ENCODE measurements at regions not wholly inside any gene's neighbourhood (a gene's known extent, or its start where the extent isn't known, plus 50 kb on each side); places are given as distances from the start of the nearest gene placed in this dataset.

DNA sequence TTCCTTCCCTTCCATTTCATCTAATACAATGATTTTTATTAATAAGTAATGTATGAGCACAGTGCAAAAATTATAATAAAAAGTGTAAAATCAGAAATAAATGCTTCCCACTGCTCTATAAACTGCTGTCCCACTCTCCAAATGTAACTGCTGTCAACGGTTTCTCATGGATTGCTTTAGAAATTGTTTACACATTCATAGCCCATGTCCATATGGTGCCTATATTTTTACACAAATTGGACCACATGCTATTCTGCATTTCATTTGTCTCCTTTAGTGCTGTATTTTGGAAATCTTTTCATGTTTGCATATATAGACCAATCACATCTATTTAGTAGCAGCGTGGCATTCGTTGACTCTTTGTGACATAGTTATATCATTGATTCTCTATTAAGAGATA, 164.7 kb upstream of the SLCO3A1 start:
- no peak overlapping the region for H3K4me3 ChIP-seq (replicated peaks in 1 of 3; ENCODE audit: insufficient read depth in 1 of 3, low read depth in 2 of 3, low read length in 3 of 3)
- no peak overlapping the region for H2AFZ ChIP-seq (ENCODE audit: low read length)
- no peak for TF ChIP-seq NONO (IDR thresholded peaks at IDR 0.05)
- no peak for TF ChIP-seq NONO (CRISPR knock-in tag; conservative IDR thresholded peaks at IDR 0.05)
- TF ChIP-seq ZNF747 (CRISPR knock-in tag; IDR thresholded peaks at IDR 0.05; ENCODE audit: borderline replicate concordance) = no peak
- TF ChIP-seq RFX5 (IDR thresholded peaks at IDR 0.05; ENCODE audit: low read depth, low read length) = no peak
- no peak for TF ChIP-seq ZNF570 (CRISPR knock-in tag; IDR thresholded peaks at IDR 0.05; ENCODE audit: borderline replicate concordance)
- no peak for TF ChIP-seq ZNF235 (CRISPR knock-in tag; IDR thresholded peaks at IDR 0.05; ENCODE audit: borderline replicate concordance)
- TF ChIP-seq ZNF124 (CRISPR knock-in tag; IDR thresholded peaks at IDR 0.05) = no peak
- no peak for TF ChIP-seq NCOA2 (CRISPR knock-in tag; IDR thresholded peaks at IDR 0.05)
- no peak for TF ChIP-seq ZNF282 (IDR thresholded peaks at IDR 0.05; ENCODE audit: partially characterized antibody)
- TF ChIP-seq CHD4 (IDR thresholded peaks at IDR 0.05; ENCODE audit: borderline replicate concordance, low read length) = no peak
- no peak overlapping the region for H3K4me2 ChIP-seq (ENCODE audit: low read depth, low read length)
- FAIRE-seq = no peak
- H3K9ac ChIP-seq (ENCODE audit: insufficient read depth, low read depth, low read length) = no peak overlapping the region
- in situ Hi-C loops (cut with HindIII; ENCODE audit: extremely low pct_ligation_motif_present, low pct_unique_long_range_greater_than_20kb) = no loop called here
- H3K9me3 ChIP-seq (ENCODE audit: low read length) = no peaks in the 10 kb centered on the region
- ChIA-PET CTCF (ENCODE audit: low intra/inter-chr PET ratio, low total read pairs) (no interaction called here), POLR2A (no interaction called here)
- H3K79me2 ChIP-seq (ENCODE audit: insufficient read depth, low read length) = no peaks in the 10 kb centered on the region
- no peak for DNase-seq (ENCODE audit: low spot score)
- no peak for ATAC-seq
- H4K20me1 ChIP-seq (ENCODE audit: insufficient read depth, low read length) = no peaks in the 10 kb centered on the region
- H3K27me3 ChIP-seq (ENCODE audit: control insufficient read depth in 1 of 2, insufficient read depth in 2 of 2, low read length in 2 of 2) = peaks cover 0 to 17% of the 10 kb centered on the region in 2 experiments; a peak in 2 of 5 replicates
- H3K36me3 ChIP-seq (replicated peaks in 1 of 2; ENCODE audit: control insufficient read depth in 1 of 2, insufficient read depth in 2 of 2, low read length in 2 of 2) = no peaks in the 10 kb centered on the region
- intact Hi-C loops (cut with micrococcal nuclease; ENCODE audit: unreplicated experiment) = loop anchor here (5.0 kb wide), 1 partner anchor 227 kb away; no protein-coding TSS in a partner anchor
- H3K27ac ChIP-seq (ENCODE audit: extremely low read length, insufficient read depth, low read length) = no peak overlapping the region
- no TSS peak for BruUV-seq (replicated peaks)
- 8% methylated on average over 3 of the region's 3 CpGs for WGBS (ENCODE audit: low lambda C conversion rate)
- no peaks in the 10 kb centered on the region for H3K4me1 ChIP-seq (ENCODE audit: insufficient read depth, low read length)

DNA sequence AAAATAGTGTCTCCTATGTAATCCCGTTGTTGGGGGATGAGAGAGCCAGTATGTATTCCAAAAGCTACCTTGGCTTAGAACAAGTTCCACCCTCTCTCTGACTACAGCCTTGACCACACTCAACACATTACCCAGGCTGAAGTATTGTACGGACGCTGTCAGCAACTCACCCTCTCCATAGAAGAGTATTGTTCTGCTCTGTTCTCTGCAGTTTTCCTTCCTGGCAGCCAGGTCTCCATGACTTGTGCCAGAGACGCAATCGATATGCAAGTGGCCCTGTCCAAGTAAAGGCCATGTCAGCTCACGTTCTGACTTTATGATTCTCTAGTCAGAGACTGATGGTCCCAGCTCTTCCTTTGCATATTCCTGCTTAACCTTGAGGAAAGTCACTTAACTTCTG, 164.1 kb upstream of the SLCO3A1 start:
- H3K9me3 ChIP-seq (ENCODE audit: low read length) = no peaks in the 10 kb centered on the region
- no peaks in the 10 kb centered on the region for H3K36me3 ChIP-seq (replicated peaks in 1 of 2; ENCODE audit: control insufficient read depth in 1 of 2, insufficient read depth in 2 of 2, low read length in 2 of 2)
- no peaks in the 10 kb centered on the region for H3K79me2 ChIP-seq (ENCODE audit: insufficient read depth, low read length)
- FAIRE-seq (no peak), ATAC-seq (no peak), DNase-seq (ENCODE audit: low spot score) (no peak)
- ChIA-PET CTCF (ENCODE audit: low intra/inter-chr PET ratio, low total read pairs) (no interaction called here), POLR2A (no interaction called here)
- no peak overlapping the region for H3K4me2 ChIP-seq (ENCODE audit: low read depth, low read length)
- no peak overlapping the region for H3K4me3 ChIP-seq (replicated peaks in 1 of 3; ENCODE audit: insufficient read depth in 1 of 3, low read depth in 2 of 3, low read length in 3 of 3)
- H3K27ac ChIP-seq (ENCODE audit: extremely low read length, insufficient read depth, low read length) = no peak overlapping the region
- H2AFZ ChIP-seq (ENCODE audit: low read length) = no peak overlapping the region
- no peak overlapping the region for H3K9ac ChIP-seq (ENCODE audit: insufficient read depth, low read depth, low read length)
- peaks cover 0 to 17% of the 10 kb centered on the region in 2 experiments; a peak in 2 of 5 replicates for H3K27me3 ChIP-seq (ENCODE audit: control insufficient read depth in 1 of 2, insufficient read depth in 2 of 2, low read length in 2 of 2)
- no TSS peak for BruUV-seq (replicated peaks)
- in situ Hi-C loops (cut with HindIII; ENCODE audit: extremely low pct_ligation_motif_present, low pct_unique_long_range_greater_than_20kb) (no loop called here), intact Hi-C loops (cut with micrococcal nuclease; ENCODE audit: unreplicated experiment) (loop anchor here (5.0 kb wide), 1 partner anchor 227 kb away; no protein-coding TSS in a partner anchor)
- H3K4me1 ChIP-seq (ENCODE audit: insufficient read depth, low read length) = peaks cover 2% of the 10 kb centered on the region
- H4K20me1 ChIP-seq (ENCODE audit: insufficient read depth, low read length) = no peaks in the 10 kb centered on the region
- WGBS (ENCODE audit: low lambda C conversion rate) = 3% methylated on average over 6 of the region's 6 CpGs
- TF ChIP-seq ARNT2 (CRISPR knock-in tag; IDR thresholded peaks at IDR 0.05; ENCODE audit: low read depth) (no peak), MYNN (CRISPR knock-in tag; IDR thresholded peaks at IDR 0.05; ENCODE audit: low read depth) (no peak)
- TF ChIP-seq, protein P1, sequence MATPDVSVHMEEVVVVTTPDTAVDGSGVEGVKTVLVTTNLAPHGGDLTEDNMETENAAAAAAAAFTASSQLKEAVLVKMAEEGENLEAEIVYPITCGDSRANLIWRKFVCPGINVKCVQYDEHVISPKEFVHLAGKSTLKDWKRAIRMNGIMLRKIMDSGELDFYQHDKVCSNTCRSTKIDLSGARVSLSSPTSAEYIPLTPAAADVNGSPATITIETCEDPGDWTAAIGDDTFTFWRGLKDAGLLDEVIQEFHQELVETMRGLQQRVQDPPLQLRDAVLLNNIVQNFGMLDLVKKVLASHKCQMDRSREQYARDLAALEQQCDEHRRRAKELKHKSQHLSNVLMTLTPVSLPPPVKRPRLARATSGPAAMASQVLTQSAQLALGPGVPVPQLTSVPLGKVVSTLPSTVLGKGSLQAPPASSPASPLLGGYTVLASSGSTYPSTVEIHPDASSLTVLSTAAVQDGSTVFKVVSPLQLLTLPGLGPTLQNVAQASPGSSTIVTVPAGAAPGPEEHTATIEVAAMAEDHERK (CRISPR knock-in tag; IDR thresholded peaks at IDR 0.05; ENCODE audit: low read depth) = no peak
- TF ChIP-seq, protein P2, sequence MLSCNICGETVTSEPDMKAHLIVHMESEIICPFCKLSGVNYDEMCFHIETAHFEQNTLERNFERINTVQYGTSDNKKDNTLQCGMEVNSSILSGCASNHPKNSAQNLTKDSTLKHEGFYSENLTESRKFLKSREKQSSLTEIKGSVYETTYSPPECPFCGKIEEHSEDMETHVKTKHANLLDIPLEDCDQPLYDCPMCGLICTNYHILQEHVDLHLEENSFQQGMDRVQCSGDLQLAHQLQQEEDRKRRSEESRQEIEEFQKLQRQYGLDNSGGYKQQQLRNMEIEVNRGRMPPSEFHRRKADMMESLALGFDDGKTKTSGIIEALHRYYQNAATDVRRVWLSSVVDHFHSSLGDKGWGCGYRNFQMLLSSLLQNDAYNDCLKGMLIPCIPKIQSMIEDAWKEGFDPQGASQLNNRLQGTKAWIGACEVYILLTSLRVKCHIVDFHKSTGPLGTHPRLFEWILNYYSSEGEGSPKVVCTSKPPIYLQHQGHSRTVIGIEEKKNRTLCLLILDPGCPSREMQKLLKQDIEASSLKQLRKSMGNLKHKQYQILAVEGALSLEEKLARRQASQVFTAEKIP (CRISPR knock-in tag; IDR thresholded peaks at IDR 0.05; ENCODE audit: borderline replicate concordance) = no peak

Measured in HepG2 (cell line).